ENCODE measurements at regions not wholly inside any gene's neighbourhood (a gene's known extent, or its start where the extent isn't known, plus 50 kb on each side); places are given as distances from the start of the nearest gene placed in this dataset.

DNA sequence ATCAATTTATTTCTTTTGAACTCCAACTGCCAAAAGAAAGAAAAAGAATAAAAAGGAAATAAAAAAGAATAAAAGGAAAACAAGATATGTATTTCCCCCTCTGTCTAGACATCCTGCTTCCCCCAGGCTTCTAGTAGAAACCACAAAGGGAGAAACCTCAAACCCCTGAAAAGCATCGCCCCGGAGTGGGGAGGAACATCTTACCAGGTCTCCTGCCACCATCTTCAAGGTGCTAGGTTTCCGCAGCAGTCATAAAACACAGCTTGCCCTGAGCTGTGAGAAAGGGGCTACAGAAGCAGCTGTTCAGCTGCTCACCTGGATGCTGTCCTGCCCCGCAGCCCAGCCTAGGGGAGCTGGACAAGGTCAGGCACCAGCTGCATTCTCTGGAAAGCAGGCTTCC lies 487.7 kb downstream of the GADD45G start:
- no peak overlapping the region for H3K27ac ChIP-seq
- DNase-seq: no peak
- no peak overlapping the region for H3K4me3 ChIP-seq (ENCODE audit: low read depth, low read length)
- TF ChIP-seq, protein P1, sequence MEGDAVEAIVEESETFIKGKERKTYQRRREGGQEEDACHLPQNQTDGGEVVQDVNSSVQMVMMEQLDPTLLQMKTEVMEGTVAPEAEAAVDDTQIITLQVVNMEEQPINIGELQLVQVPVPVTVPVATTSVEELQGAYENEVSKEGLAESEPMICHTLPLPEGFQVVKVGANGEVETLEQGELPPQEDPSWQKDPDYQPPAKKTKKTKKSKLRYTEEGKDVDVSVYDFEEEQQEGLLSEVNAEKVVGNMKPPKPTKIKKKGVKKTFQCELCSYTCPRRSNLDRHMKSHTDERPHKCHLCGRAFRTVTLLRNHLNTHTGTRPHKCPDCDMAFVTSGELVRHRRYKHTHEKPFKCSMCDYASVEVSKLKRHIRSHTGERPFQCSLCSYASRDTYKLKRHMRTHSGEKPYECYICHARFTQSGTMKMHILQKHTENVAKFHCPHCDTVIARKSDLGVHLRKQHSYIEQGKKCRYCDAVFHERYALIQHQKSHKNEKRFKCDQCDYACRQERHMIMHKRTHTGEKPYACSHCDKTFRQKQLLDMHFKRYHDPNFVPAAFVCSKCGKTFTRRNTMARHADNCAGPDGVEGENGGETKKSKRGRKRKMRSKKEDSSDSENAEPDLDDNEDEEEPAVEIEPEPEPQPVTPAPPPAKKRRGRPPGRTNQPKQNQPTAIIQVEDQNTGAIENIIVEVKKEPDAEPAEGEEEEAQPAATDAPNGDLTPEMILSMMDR (IDR thresholded peaks at IDR 0.05; ENCODE audit: low read depth, low read length, missing control alignments): no peak
- H3K27me3 ChIP-seq (replicated peaks): no peaks in the 10 kb centered on the region
- in situ Hi-C loops (cut with HindIII; ENCODE audit: low pct_ligation_motif_present, low sequenced_read_pairs): no loop called here
- H3K36me3 ChIP-seq (replicated peaks): no peaks in the 10 kb centered on the region

DNA sequence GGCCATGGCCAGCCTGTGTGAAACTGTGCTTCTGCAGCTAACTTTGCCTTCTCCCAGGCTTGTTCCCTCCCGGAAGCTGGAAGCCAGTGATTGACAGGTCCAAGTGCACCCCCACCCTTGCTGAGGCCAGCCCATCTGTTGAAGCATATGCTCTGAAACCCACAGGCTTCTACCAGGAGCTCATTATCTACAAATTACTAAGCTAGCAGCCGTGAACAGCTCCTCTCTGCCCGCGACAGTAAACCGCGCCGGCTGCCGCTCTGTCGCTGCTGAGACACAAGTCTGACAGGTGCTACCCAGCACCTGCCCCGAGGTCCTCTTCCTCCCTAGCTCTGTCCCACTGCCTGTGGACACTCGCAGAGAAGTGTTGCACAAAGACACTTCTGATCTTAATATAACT lies 490.9 kb downstream of the GADD45G start:
- Histone ChIP-seq H3K27ac (no peak overlapping the region), H3K27me3 (replicated peaks) (no peaks in the 10 kb centered on the region), H3K4me3 (ENCODE audit: low read depth, low read length) (no peak overlapping the region), H3K36me3 (replicated peaks) (no peaks in the 10 kb centered on the region)
- TF ChIP-seq, protein P1 (IDR thresholded peaks at IDR 0.05; ENCODE audit: low read depth, low read length, missing control alignments): no peak
- in situ Hi-C loops (cut with HindIII; ENCODE audit: low pct_ligation_motif_present, low sequenced_read_pairs): no loop called here
- no peak for DNase-seq

DNA sequence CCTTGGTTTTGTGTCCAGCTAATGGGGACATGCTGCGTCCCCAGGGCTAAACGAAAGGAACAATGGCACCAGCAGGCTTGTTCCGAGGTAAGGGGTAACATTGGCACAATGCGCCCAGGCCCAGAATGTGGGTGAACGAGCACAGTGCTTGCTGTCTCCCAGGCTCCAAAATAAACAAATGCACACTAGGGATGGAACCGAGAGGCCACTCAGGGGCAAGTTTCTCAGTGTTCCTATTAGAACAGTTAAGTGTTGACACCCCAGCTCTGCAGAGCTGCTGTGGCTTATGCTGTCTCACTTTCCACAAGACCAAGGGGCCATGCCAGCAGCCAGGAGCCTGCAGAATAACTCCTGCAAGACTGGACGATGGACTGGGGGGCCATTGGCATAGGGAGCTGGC lies 492.4 kb downstream of the GADD45G start:
- TF ChIP-seq, protein P1 (IDR thresholded peaks at IDR 0.05; ENCODE audit: low read depth, low read length, missing control alignments): no peak

DNA sequence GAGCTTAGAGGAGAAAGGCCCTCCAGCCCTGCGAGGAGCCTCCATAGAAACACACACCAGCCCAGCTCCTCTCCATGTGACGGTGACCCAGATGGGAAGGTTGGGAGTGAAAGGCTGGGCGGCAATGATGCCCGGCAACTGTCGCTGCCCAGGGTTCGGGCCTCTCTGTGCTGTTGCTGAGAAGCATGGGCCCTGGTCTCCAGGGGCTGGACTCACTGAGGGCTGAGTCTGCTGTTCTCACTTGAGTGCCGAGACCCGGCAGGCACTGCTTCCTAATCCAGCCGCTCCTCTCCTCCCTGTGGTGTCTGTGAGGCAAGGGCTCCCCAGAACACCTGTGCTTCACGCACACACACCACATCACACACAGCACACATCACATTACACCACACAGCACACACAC lies 493.6 kb downstream of the GADD45G start:
- Histone ChIP-seq H3K4me3 (ENCODE audit: low read depth, low read length) (no peak overlapping the region), H3K36me3 (replicated peaks) (no peaks in the 10 kb centered on the region), H3K27ac (no peak overlapping the region), H3K27me3 (replicated peaks) (no peaks in the 10 kb centered on the region)
- DNase-seq: no peak
- TF ChIP-seq, protein P1 (IDR thresholded peaks at IDR 0.05; ENCODE audit: low read depth, low read length, missing control alignments): no peak
- in situ Hi-C loops (cut with HindIII; ENCODE audit: low pct_ligation_motif_present, low sequenced_read_pairs): no loop called here

More for the DNA sequence above, 492.4 kb downstream of the GADD45G start:
- Histone ChIP-seq H3K27ac (no peak overlapping the region), H3K27me3 (replicated peaks) (no peaks in the 10 kb centered on the region), H3K36me3 (replicated peaks) (no peaks in the 10 kb centered on the region), H3K4me3 (ENCODE audit: low read depth, low read length) (no peak overlapping the region)
- DNase-seq: no peak
- in situ Hi-C loops (cut with HindIII; ENCODE audit: low pct_ligation_motif_present, low sequenced_read_pairs): no loop called here

DNA sequence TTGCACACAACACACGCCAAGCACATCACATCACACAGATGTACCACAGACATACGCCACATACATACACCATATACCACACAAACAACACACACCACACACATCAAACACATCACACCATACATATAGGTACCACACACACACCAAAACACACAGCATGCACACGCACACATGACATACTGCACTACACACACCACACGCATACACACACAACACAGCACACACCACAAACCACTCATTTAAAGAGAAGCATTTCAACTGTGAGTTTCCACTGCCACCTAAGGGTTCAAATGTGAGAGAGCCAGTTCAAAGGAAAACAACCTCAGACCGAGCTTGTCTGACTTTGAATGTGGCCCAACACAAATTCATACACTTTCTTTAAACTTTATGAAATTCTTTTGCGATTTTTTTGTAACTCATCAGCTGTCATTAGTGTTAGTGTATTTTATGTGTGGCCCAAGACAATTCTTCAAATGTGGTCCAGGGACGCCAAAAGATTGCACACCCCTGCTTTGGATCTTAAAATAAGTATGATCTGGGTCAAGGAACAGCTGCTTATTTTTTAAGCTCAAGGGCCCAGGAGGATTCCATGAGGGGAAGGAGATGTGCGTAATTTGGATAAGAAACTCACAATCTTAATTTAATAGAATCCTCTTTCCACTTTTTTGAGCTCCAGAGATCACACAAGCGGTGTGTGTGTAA lies 494.6 kb downstream of the GADD45G start:
- H3K4me3 ChIP-seq (ENCODE audit: low read depth, low read length): no peak overlapping the region
- no peak overlapping the region for H3K27ac ChIP-seq
- in situ Hi-C loops (cut with HindIII; ENCODE audit: low pct_ligation_motif_present, low sequenced_read_pairs): no loop called here
- TF ChIP-seq, protein P1 (IDR thresholded peaks at IDR 0.05; ENCODE audit: low read depth, low read length, missing control alignments): peak; percentile 42
- H3K36me3 ChIP-seq (replicated peaks): no peaks in the 10 kb centered on the region
- DNase-seq: peak; percentile 22
- H3K27me3 ChIP-seq (replicated peaks): no peaks in the 10 kb centered on the region

DNA sequence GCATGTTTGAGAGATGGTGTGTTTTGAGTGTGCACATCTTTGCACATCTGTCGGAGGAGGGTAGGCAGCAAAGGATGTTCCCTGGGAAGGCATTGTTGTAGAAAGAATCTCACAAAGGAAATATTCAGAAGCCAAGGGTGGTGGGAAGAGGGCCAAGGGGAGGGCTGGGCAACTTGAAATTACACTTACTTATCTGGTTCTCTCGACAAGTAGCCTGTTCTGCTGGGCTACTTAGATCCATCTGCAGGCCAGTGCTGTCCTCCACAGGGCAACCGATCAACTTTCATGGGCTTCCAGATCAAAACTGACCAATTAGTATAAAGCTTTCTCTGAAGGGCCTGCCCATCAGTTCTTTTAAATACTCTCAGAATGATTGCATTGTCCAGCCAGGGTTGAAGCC lies 495.2 kb downstream of the GADD45G start:
- no peaks in the 10 kb centered on the region for H3K36me3 ChIP-seq (replicated peaks)
- H3K27ac ChIP-seq: no peak overlapping the region
- TF ChIP-seq, protein P1 (IDR thresholded peaks at IDR 0.05; ENCODE audit: low read depth, low read length, missing control alignments): no peak
- in situ Hi-C loops (cut with HindIII; ENCODE audit: low pct_ligation_motif_present, low sequenced_read_pairs): no loop called here
- no peak for DNase-seq
- no peak overlapping the region for H3K4me3 ChIP-seq (ENCODE audit: low read depth, low read length)
- H3K27me3 ChIP-seq (replicated peaks): no peaks in the 10 kb centered on the region

Measured in brain microvascular endothelial cell (primary cell).